Activated CD4-positive, CD25-positive, alpha-beta regulatory T cell treated with anti-CD3 and anti-CD28 coated beads, Interleukin-2, amount 50 U/mL, for 72 hours (primary cell): ENCODE measurements at regions not wholly inside any gene's neighbourhood (a gene's known extent, or its start where the extent isn't known, plus 50 kb on each side); places are given as distances from the start of the nearest gene placed in this dataset.
"Not testable (repeated sequence)": the region's sequence is repeated elsewhere in the genome, so short reads cannot be mapped to it uniquely, and the experiment has no call there.

Experiments used
- DNase-seq: peaks from one replicate; pipeline ENCODE4 v3.0.0; 2021

DNA sequence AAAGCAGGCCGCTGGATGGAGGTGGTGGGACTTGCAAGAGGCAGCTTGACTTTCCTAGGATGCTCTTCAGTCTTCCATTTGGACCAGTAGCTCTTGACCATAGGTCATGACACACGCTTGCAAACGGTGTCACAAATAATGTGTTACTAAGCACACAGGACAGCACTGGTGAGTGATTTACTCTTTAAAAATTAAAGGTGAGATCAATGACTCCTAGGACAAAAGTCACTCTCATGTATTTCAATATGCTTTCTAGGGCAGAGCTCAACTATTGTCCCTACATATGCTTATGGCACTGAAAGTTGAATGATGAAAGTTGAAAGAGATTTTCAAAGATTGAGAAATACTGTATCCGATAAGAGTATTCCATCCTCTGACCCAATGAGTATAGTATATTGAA lies 496.7 kb downstream of the EBF1 start:
- DNase-seq = no peak

DNA sequence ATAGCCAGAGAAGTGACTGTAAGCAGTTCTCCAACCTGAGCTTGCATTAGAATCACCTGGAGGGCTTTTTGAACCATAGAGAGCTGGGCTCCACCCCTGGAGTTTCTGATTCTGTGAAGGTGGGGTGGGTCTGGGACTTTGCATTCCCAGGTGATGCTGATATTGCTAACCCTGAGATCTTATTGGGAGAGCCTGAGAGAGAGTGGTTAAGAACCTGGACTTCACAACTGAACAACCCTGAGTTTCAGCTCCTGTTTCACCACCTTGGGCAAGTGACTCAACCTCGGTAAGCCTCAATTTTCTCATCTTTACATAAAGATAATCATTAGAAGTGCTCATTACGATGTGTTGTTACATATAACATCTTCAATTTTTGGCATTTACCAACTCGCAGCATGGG lies 498.6 kb downstream of the EBF1 start:
- no peak for DNase-seq

DNA sequence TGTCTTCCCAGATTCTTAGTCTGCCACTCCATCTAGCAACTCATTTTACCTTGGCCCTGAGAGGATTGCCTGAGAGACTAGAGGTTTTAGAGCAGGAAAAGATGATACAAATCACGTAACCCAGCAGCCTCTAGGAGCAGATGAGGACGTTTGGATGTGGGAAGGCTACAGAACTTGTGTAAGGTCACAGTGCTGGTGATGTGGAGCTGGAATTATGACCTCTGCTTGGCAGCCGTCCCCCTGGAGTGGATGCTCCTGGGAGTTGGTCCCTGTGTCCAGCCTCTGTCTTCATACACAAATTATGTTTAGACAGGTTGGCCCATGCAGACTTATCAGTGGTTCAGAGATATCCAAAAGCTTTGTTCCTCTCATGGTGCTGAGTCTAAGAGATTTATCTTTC lies 499.0 kb downstream of the EBF1 start:
- no peak for DNase-seq

DNA sequence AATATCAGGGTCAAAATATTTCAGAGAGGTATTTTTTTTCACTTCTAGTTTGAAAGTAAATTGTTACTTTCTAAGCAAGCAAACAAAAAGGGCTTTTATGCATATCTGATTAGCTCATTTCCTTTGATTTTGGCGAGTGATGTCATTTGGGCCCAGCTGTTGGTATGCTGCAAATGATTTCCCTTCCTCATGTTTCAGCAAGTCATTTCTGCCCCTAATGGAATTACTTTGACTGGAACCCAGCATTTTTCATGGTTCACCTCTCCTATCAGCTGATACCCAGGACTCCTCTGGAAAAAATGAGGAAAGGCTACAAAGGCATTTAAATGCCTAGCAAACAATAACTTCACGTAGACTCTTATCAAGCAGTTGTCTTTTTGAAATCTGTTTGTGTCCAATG lies 500.6 kb downstream of the EBF1 start:
- no peak for DNase-seq

DNA sequence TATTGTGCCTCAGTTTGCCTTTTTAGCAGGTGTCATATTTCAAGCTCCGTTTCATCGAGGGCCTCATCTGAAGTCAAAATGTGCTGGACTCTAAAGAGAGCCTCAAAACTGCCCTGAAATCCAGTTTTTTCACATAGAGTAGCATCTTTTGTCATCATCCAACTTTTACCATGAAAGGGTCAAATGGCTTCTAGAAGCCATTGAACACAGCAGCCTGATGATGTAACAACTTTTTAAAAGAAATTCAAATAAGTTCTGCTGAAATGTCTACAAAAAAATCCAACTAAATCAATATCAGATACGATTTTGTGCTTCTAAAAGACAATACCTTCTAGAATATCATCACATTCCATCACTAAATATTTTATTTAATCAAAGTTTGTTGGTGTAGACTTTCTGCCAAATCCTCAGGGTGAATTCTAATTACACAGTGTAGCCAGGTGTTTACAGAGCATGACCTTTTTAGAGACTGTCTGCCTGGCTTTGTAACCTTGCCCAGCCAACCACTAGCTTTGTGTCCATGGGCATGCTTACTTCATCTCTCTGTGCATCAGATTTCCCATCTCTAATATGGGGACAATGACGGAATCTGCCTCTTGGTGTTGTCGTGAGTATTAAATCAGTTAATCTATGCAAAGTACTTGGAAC lies 505.0 kb downstream of the EBF1 start:
- DNase-seq = no peak

DNA sequence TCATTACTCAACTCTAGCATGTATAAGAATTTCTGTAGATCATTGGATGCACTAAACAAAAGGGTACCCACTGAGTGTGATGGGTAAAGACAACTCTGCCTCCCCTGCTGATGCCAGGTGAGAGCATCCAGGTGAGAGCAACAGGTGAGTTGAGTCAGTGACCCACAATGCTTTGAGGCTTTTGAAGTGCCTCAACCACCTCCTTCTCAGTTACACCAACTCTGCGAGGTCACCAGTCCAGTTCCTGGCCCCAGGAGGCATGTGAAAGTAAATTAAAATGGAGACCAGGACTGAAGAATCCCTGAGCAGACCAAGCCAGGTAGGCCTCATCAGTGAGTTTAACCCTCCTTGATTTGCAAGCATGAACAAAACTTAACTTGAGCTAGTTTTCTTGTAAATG lies 505.8 kb downstream of the EBF1 start:
- no peak for DNase-seq

DNA sequence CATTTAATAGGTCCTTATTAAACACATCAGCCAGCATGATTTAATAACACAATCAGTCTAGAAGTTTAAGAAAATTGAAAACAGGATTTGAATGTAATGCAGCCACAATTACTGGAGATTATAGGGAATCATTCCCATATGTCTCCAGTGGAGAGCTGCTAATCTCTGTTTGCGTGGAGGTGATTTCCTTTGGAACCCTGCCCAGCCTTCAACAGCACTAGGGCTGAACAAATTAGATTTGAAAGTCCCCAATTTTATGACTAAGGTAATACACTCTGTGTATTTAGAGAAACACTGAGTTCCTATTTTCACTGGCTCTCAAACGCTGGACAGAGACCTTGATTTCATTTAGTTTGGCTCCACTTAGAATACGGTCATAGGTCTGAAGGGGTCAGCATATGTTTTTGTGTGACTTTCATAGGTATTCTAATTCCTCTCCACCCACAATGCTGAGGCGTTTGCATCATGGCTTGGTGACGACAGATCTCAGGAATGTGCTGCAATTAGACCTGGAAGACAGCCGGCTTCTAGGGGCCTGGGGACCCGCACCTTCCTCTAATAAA lies 508.3 kb downstream of the EBF1 start:
- no peak for DNase-seq

DNA sequence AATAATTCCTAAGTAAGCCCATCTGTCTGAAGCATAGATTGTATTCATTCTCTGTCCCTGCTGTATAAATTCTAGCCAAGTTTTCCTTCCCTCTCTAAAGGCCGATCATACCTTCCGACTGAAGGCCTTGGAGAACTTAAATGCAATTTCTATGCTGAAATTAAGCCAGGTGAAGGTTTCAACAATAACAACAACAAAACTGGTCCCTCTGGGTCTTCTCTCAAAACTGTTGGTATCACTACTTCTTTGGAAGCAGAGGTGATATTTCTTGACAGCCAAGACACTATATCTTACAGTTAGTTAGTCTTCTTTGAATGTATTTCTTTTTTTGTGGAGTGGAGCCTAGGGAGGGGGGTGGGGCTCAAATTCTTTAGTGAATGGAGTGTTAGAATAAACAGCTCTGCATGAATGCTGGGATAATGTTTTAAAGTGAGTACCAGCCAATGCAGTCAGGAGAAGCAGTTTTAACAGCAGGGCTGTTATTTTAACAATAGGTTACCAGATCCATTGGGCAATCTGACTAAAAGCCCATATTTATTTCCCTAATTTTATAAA lies 508.9 kb downstream of the EBF1 start:
- no peak for DNase-seq

DNA sequence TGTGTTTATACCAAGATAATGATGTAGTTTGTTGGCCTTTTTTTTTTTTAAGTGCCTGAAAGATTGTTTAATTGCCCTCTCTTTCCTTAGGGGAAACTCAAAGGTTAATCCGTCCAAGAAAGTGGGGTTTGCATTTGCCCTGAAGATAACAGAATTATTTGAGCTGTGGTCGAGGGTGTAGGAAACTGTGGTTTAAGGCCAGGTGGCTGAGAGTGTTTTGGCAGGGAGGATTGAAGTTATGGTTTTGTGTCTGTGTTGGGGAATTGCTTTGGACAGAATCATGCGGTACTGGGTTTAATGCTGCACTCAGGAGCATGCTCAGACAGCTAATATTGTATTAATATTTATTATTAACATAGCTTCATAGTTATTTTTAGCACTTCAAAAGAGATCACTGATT lies 509.8 kb downstream of the EBF1 start:
- DNase-seq = no peak

DNA sequence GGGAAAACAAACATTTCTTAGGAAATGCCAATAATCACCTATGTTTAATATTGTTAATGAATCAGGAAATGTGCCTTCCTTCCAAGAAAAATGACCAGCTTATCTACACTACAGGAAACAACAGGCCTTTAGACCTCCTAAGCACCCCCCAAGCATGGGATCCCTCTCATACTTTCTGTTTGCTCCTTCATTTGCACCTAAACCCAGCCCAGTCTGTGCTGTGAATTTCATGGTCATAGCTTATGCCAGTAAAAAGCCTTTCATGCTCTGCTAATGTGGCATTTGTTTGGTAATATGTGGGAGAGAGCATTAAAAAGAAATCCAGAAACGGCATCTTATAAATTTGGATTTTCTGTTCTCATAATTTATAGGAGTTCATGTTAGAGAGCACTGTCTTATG lies 511.1 kb downstream of the EBF1 start:
- no peak for DNase-seq

DNA sequence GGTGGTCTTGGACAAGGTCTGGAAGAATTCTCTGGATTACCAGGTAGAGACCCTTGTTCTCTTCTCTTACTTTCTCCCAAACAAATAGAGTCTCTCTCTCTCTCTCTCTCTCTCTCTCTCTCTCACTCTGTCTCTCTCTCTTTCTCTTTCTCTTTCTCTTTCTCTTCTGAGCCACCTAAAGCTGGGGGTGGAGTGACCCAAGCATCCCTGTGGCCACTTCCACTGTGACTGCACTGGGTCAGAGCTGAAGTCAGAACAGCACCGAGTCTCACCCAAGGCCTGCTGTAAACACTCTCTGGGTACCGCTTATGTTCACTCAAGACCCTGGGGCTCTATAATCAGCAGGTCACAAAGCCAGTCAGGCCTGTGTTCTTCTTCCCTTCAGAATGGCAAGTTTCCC lies 513.7 kb downstream of the EBF1 start:
- DNase-seq = no peak

DNA sequence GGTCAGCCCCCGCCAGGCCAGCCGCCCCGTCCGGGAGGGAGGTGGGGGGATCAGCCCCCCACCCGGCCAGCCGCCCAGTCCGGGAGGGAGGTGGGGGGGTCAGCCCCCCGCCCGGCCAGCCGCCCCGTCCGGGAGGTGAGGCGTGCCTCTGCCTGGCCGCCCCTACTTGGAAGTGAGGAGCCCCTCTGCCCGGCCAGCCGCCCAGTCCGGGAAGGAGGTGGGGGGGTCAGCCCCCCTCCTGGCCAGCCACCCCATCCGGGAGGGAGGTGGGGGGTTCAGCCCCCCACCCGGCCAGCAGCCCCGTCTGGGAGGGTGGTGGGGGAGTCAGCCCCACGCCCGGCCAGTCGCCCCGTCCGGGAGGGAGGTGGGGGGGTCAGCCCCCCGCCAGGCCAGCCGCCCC lies 517.0 kb downstream of the EBF1 start:
- not testable (repeated sequence) for DNase-seq

DNA sequence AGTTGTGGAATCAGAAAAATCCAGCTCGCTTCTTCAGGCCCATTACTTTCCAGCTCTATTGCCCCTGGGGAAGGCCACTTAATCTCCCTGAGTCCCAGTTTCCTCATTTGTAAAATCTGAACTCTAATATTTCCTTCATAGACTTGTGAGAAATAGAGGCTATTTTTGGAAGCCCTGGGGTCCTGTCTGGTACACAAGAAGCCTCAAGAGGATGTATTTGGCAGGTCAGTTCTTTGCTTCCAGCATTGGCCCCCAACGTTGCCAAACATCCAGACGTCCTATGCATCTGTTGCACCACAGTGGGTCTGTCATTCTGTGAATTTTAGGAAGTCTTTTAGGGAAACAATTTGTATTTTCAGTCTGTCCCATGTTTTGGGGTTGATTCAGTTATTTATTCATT lies 525.9 kb downstream of the EBF1 start:
- DNase-seq = no peak

DNA sequence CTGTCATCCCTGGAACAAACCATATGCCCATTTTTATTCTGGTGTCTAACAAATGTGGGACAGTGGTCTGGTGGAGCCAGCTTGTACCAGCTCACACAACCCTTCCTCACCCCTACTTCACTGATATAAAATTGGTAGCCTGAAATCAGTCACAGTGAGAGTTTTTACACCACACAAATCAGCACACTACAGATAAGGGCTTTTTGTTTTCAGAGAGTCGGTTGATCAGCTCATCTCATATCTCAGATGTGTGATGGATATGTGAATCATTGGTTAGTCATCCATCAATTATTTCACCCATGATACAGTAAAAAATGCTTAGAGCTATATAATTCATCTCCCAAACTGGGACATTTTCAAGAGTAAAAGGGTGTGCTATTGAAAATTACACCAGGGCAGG lies 529.2 kb downstream of the EBF1 start:
- no peak for DNase-seq

DNA sequence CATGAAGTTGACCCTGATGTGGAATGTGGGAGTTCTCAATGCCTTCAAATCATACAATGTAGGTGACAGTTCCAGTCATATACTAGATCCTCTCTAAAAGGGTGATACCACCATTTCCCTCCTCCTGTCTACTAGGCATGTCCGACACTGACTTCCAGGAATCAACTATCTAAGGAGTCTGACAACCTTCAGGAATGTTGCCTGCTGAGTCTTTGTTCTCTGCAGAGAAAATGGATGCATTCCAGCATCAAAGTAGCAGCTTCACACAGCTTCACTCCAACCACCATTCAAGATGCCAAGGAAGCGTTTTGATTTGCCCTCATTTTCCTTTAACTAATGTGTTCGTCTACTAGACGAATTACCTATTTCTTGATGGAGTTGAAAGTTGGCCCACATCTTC lies 530.2 kb downstream of the EBF1 start:
- no peak for DNase-seq

DNA sequence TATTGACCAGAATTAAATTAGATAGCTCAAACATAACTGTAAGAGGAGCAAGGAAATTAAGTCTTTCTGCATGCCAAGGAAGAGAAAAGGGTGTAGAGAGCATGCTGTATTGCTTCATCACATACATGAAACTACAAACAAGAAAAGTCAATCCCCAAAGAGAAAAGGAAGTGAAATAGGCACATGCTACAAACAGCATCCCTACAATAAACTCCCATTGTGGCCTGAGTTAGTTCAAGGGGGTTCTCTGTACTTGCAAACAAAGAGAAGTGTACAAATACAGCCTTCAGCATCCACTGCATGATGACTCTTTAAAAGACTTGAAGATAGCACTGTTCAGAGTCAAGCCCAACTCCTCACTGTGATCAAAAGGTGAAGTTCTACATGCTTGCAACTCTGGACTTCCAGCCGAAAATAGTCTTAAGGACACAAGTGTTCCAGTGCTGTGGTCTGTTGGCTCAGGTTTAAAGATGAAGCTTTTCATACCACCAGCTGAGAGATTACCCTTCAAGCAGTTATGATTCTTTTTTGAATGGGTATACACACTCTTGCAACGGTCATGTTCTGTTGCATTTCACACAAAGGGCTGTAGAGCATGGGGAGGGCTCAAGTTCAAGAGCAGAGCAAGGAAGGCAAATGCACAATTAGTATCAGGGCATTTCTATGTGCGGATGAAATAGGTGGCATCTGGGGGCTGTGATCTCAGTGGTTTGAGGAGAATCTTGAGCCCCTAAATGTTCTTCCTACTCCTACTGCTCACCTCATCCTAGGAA lies 534.5 kb downstream of the EBF1 start:
- no peak for DNase-seq

DNA sequence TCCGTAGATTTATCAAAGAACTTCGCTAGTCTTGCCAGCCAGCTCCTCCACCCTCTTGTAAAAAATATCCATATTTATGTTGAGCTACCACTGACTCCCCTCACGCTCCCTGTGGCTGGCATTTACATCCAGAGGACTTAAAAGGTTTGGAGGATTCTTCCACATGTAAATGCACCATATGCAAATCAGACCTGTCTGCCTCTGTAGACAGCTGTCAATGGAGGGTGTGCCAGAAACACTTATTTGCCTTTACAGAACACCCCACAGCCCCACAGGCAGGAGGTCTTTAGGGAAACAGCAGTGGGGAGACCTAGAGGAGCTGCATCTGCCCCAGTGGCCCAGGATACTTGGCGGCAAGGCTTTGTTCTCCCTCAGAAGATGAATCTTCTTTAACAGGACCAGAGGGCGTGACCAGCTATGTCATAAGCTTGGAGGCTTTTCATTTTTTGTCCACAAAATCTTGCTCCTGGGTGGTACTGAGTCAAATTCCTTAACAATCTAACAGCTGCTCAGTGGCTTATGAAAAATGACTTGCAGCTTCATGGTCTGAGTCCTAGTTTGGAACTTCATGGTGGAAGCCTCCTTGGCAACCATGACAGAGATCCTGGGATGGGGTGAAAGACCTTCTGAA lies 535.8 kb downstream of the EBF1 start:
- DNase-seq = no peak

DNA sequence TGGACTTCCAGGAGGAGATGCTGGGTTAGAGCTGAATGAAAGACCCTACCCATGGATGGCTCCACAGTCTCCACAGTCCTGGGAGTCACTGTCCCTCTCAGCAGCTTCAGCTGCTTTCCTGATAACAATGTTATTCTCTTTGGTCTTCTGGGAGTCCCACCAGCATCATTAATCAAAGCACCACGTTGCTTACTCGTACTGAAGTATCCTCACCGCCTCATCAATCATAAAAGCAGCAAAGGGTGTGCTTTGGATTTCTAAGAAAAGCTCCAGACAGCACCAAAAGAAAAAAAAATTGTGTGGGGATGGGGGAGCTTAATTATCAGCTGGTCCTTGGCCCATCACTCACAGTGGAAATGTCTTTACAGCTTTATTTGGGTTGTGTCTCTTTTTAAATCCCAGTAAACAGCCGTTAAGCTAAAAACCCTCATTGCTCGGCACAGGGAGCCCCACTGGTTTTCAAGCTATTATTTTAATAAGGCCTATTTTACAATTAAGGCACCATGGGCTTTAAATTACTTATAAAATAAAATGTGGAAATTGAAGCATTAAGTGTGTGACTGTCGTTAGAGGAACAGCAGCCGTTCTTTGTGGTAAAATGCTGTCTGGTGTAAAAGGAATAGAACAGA lies 538.0 kb downstream of the EBF1 start:
- no peak for DNase-seq

DNA sequence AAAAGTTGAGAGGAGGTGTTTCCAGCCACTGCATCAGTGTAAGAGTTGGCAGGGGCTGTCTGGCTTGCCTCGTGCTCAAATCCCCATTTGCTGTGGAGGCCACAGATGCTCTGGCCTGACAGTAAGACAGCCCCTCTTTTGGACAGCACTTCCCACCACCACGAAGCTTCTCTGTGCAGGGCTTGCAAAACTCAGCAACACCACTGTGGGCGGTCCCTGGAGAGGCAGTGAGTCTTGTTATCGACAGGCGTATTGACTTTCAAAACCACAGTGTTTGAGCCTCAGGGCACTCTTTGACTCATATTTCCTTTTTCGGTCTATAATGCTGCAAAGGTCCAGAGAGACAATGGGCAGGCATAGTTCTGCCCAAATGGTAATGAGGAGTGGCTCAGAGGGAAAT lies 539.5 kb downstream of the EBF1 start:
- no peak for DNase-seq

DNA sequence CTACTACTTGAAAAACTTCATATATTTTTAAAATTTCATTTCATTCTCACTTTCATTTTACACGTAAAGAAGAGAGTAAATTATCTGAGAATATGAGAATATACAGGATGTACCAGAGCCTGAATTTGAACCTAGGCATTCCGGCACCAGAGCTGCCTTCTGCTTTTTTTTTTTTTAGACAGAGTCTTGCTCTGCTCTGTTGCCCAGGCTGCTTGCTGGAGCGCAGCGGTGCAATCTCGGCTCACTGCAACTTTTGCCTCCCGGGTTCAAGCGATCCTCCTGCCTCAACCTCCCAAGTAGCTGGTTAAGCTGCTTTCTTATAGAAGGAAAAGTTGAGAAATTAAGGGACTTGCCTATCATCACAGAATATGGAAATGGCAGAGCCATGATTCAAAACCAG lies 540.1 kb downstream of the EBF1 start:
- no peak for DNase-seq

DNA sequence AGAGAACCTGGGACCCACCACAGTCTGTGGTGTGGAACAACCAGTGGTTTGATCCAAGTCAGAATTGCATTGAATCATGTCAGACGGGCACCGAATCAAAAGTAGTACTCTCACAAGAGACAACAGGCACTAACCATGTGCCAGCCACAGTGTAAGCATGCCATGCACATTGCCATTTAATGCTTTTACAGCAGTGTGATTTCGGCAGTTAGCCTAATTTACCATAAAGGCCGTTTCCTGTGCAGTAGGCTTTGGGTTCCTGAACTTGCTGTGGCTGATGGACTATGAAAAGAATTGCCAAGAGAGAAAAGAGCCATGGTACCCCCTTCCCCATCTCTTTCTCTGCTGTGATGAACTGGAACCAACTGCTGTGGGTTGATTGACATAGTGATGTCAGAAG lies 540.6 kb downstream of the EBF1 start:
- DNase-seq = no peak

DNA sequence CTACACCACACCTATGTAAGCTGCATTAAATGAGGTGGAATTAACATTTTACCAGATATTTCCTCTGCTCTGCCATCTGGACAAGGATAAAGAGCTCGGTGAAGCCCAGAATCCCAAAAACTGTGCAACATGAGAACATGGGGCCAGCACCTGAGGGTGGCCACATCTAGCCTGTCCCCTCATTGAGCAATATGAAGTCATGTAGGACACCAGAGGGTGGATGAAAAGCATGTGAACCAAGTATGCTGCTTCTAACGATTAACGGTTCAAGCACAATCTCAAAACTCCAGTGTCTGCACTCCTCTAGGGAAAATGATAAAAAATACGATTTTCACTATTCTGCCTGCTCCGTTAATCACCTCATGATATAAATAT lies 545.8 kb downstream of the EBF1 start:
- no peak for DNase-seq

DNA sequence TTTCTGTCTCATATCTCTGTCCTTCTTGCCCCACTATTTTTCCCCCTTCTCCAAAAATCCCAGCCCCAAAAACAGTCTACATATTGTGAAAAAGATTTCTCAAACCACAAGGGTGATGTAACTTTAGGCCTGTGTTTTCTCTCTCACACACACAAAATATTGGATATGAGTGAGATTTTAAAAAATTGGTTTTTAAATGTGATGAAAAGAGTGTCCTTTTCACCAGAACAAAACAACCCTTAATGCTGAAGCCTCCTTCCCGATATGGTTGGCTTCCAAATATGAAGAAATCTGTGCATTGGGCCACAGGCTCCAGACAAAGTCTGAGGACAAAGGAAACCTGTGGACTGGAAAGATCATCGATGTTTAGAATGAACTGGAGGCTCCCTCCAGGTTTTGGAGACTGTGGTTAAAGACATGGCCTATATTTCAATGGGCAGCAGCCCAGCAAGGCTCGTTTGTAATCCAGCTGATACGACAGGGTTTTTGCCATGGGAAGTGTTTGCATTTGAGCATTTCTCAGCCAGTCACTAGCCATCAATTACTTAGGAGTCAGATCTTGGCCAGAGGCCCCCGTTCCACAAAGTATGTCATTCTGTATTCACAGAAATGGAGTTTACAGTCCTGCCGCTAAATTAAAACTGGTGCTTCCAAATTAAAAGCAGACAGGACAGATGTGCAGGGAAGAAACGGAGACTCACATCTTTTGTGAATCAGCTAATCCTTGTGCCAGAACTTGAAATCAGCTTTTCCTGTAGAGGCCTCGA lies 546.3 kb downstream of the EBF1 start:
- no peak for DNase-seq
